DOHH2 (cell line): ENCODE measurements at regions not wholly inside any gene's neighbourhood (a gene's known extent, or its start where the extent isn't known, plus 50 kb on each side); places are given as distances from the start of the nearest gene placed in this dataset.

Experiments used
- H3F3A ChIP-seq: fragments of 200-600 bp; sonication (generic), shearing (Covaris generic); 2 replicates; pipeline ENCODE4 v1.6.0; 2016; ENCODE audit warnings: antibody characterized with exemption, mild to moderate bottlenecking; ENCODE audit not compliant: control insufficient read depth, insufficient read depth
- H3K27ac ChIP-seq: fragments of 200-600 bp; sonication (generic); 2 replicates; pipeline ENCODE4 v1.5.1; 2014; ENCODE audit warnings: low read depth, mild to moderate bottlenecking, low read length, moderate library complexity
- H3K27me3 ChIP-seq: fragments of 200-600 bp; sonication (generic); 2 replicates; pipeline ENCODE4 v1.6.1; 2014; ENCODE audit warnings: mild to moderate bottlenecking, low read length, mixed read lengths; ENCODE audit not compliant: control insufficient read depth
- H3K36me3 ChIP-seq: fragments of 200-600 bp; sonication (generic); 2 replicates; pipeline ENCODE4 v1.6.1; 2014; ENCODE audit warnings: mild to moderate bottlenecking, low read length, moderate library complexity, mixed read lengths; ENCODE audit not compliant: control insufficient read depth
- H3K4me1 ChIP-seq: fragments of 200-600 bp; sonication (generic); 2 replicates; pipeline ENCODE4 v1.6.1; 2014; ENCODE audit warnings: mild to moderate bottlenecking, low read length, mixed read lengths; ENCODE audit not compliant: control insufficient read depth
- H3K4me2 ChIP-seq: fragments of 200-600 bp; sonication (generic); 2 replicates; pipeline ENCODE4 v1.6.0; 2014; ENCODE audit warnings: mild to moderate bottlenecking, low read length, moderate library complexity
- H3K4me3 ChIP-seq: fragments of 200-600 bp; sonication (generic); 2 replicates; pipeline ENCODE4 v1.5.1; 2014; ENCODE audit warnings: mild to moderate bottlenecking, low read length, mixed read lengths
- H3K79me2 ChIP-seq: fragments of 200-600 bp; sonication (generic); 2 replicates; pipeline ENCODE4 v1.6.1; 2014; ENCODE audit warnings: mild to moderate bottlenecking, low read length, mixed read lengths; ENCODE audit not compliant: control insufficient read depth
- H3K9me2 ChIP-seq: fragments of 200-600 bp; sonication (generic); replicated peaks from 2 replicates; pipeline ENCODE4 v1.6.1; 2014; ENCODE audit warnings: mild to moderate bottlenecking, low read length, mixed read lengths; ENCODE audit not compliant: control insufficient read depth
- H3K9me3 ChIP-seq: fragments of 200-600 bp; sonication (generic); 2 replicates; pipeline ENCODE4 v1.6.1; 2014; ENCODE audit warnings: antibody characterized with exemption, low read length, mixed read lengths; ENCODE audit not compliant: control insufficient read depth, insufficient read depth
- H4K20me1 ChIP-seq: fragments of 200-600 bp; sonication (generic); 2 replicates; pipeline ENCODE4 v1.6.0; 2014; ENCODE audit warnings: low read depth, mild to moderate bottlenecking, antibody characterized with exemption, low read length, moderate library complexity; ENCODE audit not compliant: control insufficient read depth, insufficient read depth
- CTCF ChIP-seq: fragments of 200-600 bp; sonication (generic); IDR thresholded peaks from one replicate; pipeline ENCODE4 v1.5.1; 2014; ENCODE audit warnings: antibody characterized with exemption, mild to moderate bottlenecking, low read depth, low read length; ENCODE audit not compliant: poor library complexity, severe bottlenecking
- EZH2phosphoT487 ChIP-seq: fragments of 200-600 bp; sonication (generic); IDR thresholded peaks from 2 replicates; pipeline ENCODE4 v1.6.1; 2017; ENCODE audit warnings: borderline replicate concordance, mild to moderate bottlenecking, antibody characterized with exemption, low read length, moderate library complexity, mixed read lengths

GRCh38 chr5:88092958-88093605 is 175.6 kb downstream of the TMEM161B start:
- Histone ChIP-seq H3K27me3 (no peaks in the 10 kb centered on the region), H3K4me1 (peaks cover 9% of the 10 kb centered on the region), H3K79me2 (no peaks in the 10 kb centered on the region), H3K9me2 (no peaks in the 10 kb centered on the region), H3K4me2 (no peak overlapping the region), H3K36me3 (no peaks in the 10 kb centered on the region), H3K9me3 (no peaks in the 10 kb centered on the region), H3K4me3 (no peak overlapping the region), H3K27ac (no peak overlapping the region), H3F3A (no peaks in the 10 kb centered on the region), H4K20me1 (no peaks in the 10 kb centered on the region)
- no peak for TF ChIP-seq CTCF
- TF ChIP-seq EZH2phosphoT487, result no peak

GRCh38 chr5:88092358-88092757 is 176.3 kb downstream of the TMEM161B start:
- Histone ChIP-seq H3K27ac (no peak overlapping the region), H3K9me3 (no peaks in the 10 kb centered on the region), H3K27me3 (no peaks in the 10 kb centered on the region), H3K9me2 (no peaks in the 10 kb centered on the region), H3K4me3 (no peak overlapping the region), H3K79me2 (no peaks in the 10 kb centered on the region), H3F3A (no peaks in the 10 kb centered on the region), H4K20me1 (no peaks in the 10 kb centered on the region), H3K4me1 (peaks cover 9% of the 10 kb centered on the region), H3K4me2 (no peak overlapping the region), H3K36me3 (no peaks in the 10 kb centered on the region)
- no peak for TF ChIP-seq EZH2phosphoT487
- TF ChIP-seq CTCF, result no peak

- TF ChIP-seq CTCF, result no peak
- H3K27ac ChIP-seq, result no peak overlapping the region
These were observed 178.1 kb downstream of the TMEM161B start for GRCh38 chr5:88090506-88090905.

More at GRCh38 chr5:88090506-88090905, 178.1 kb downstream of the TMEM161B start:
- H3K4me3 ChIP-seq, result no peak overlapping the region
- H3K36me3 ChIP-seq, result no peaks in the 10 kb centered on the region
- H3K4me1 ChIP-seq, result peaks cover 9% of the 10 kb centered on the region
- H4K20me1 ChIP-seq, result no peaks in the 10 kb centered on the region
- no peaks in the 10 kb centered on the region for H3F3A ChIP-seq
- H3K27me3 ChIP-seq, result no peaks in the 10 kb centered on the region
- no peaks in the 10 kb centered on the region for H3K9me3 ChIP-seq
- no peaks in the 10 kb centered on the region for H3K79me2 ChIP-seq
- H3K4me2 ChIP-seq, result no peak overlapping the region
- H3K9me2 ChIP-seq, result no peaks in the 10 kb centered on the region
